ENCODE measurements at regions not wholly inside any gene's neighbourhood (a gene's known extent, or its start where the extent isn't known, plus 50 kb on each side); places are given as distances from the start of the nearest gene placed in this dataset.
"Not testable (repeated sequence)": the region's sequence is repeated elsewhere in the genome, so short reads cannot be mapped to it uniquely, and the experiment has no call there.

GRCh38 chr12:32964981-32965585 is 68.5 kb upstream of the PKP2 start:
- Histone ChIP-seq H4K20me1 (ENCODE audit: insufficient read depth, low read length, poor library complexity, severe bottlenecking) (no peaks in the 10 kb centered on the region), H3K27me3 (ENCODE audit: insufficient read depth, low read length, poor library complexity, severe bottlenecking) (no peaks in the 10 kb centered on the region), H3K79me2 (ENCODE audit: insufficient read depth, low read length) (no peaks in the 10 kb centered on the region), H3K9ac (ENCODE audit: low read depth, low read length, poor library complexity, severe bottlenecking) (no peak overlapping the region), H3K4me2 (ENCODE audit: low read depth, low read length, poor library complexity, severe bottlenecking) (no peak overlapping the region), H3K4me1 (ENCODE audit: insufficient read depth, low read length, poor library complexity, severe bottlenecking) (no peaks in the 10 kb centered on the region), H3K4me3 (ENCODE audit: low read length, poor library complexity, severe bottlenecking) (no peak overlapping the region), H3F3A (ENCODE audit: low read depth) (no peaks in the 10 kb centered on the region), H3K9me2 (replicated peaks; ENCODE audit: low read depth, low read length) (no peaks in the 10 kb centered on the region), H2AFZ (ENCODE audit: low read length) (no peak overlapping the region), H3K36me3 (ENCODE audit: insufficient read depth, low read length) (no peaks in the 10 kb centered on the region), H3K9me3 (ENCODE audit: insufficient read depth, low read depth, low read length) (no peaks in the 10 kb centered on the region)
- TF ChIP-seq CTCF (conservative IDR thresholded peaks at IDR 0.05; ENCODE audit: low read length): no peak
- TF ChIP-seq EZH2phosphoT487 (IDR thresholded peaks at IDR 0.05; ENCODE audit: borderline replicate concordance): no peak

GRCh38 chr12:32956418-32956817 is 59.8 kb upstream of the PKP2 start:
- H3K9me3 ChIP-seq (ENCODE audit: insufficient read depth, low read depth, low read length); H3F3A ChIP-seq (ENCODE audit: low read depth): not testable (repeated sequence)

GRCh38 chr12:32952681-32953080 is 56.1 kb upstream of the PKP2 start:
- Histone ChIP-seq H3K79me2 (ENCODE audit: insufficient read depth, low read length) (no peaks in the 10 kb centered on the region), H3K36me3 (ENCODE audit: insufficient read depth, low read length) (no peaks in the 10 kb centered on the region), H3K4me2 (ENCODE audit: low read depth, low read length, poor library complexity, severe bottlenecking) (no peak overlapping the region), H2AFZ (ENCODE audit: low read length) (no peak overlapping the region), H4K20me1 (ENCODE audit: insufficient read depth, low read length, poor library complexity, severe bottlenecking) (no peaks in the 10 kb centered on the region), H3K27me3 (ENCODE audit: insufficient read depth, low read length, poor library complexity, severe bottlenecking) (no peaks in the 10 kb centered on the region), H3K4me3 (ENCODE audit: low read length, poor library complexity, severe bottlenecking) (no peak overlapping the region), H3K9me3 (ENCODE audit: insufficient read depth, low read depth, low read length) (no peaks in the 10 kb centered on the region), H3K9ac (ENCODE audit: low read depth, low read length, poor library complexity, severe bottlenecking) (no peak overlapping the region), H3F3A (ENCODE audit: low read depth) (no peaks in the 10 kb centered on the region), H3K9me2 (replicated peaks; ENCODE audit: low read depth, low read length) (no peaks in the 10 kb centered on the region), H3K4me1 (ENCODE audit: insufficient read depth, low read length, poor library complexity, severe bottlenecking) (no peaks in the 10 kb centered on the region)
- TF ChIP-seq EZH2phosphoT487 (IDR thresholded peaks at IDR 0.05; ENCODE audit: borderline replicate concordance): no peak
- TF ChIP-seq CTCF (conservative IDR thresholded peaks at IDR 0.05; ENCODE audit: low read length): no peak

More at GRCh38 chr12:32956418-32956817, 59.8 kb upstream of the PKP2 start:
- not testable (repeated sequence) for H3K4me3 ChIP-seq (ENCODE audit: low read length, poor library complexity, severe bottlenecking); H4K20me1 ChIP-seq (ENCODE audit: insufficient read depth, low read length, poor library complexity, severe bottlenecking); H3K9ac ChIP-seq (ENCODE audit: low read depth, low read length, poor library complexity, severe bottlenecking); H3K4me1 ChIP-seq (ENCODE audit: insufficient read depth, low read length, poor library complexity, severe bottlenecking); H3K27me3 ChIP-seq (ENCODE audit: insufficient read depth, low read length, poor library complexity, severe bottlenecking); H3K79me2 ChIP-seq (ENCODE audit: insufficient read depth, low read length); H3K9me2 ChIP-seq (replicated peaks; ENCODE audit: low read depth, low read length); H3K36me3 ChIP-seq (ENCODE audit: insufficient read depth, low read length); H2AFZ ChIP-seq (ENCODE audit: low read length); H3K4me2 ChIP-seq (ENCODE audit: low read depth, low read length, poor library complexity, severe bottlenecking)

- Histone ChIP-seq H2AFZ (ENCODE audit: low read length) (no peak overlapping the region), H4K20me1 (ENCODE audit: insufficient read depth, low read length, poor library complexity, severe bottlenecking) (no peaks in the 10 kb centered on the region)
Measured at GRCh38 chr12:32949815-32950214, 53.2 kb upstream of the PKP2 start.

More at GRCh38 chr12:32949815-32950214, 53.2 kb upstream of the PKP2 start:
- Histone ChIP-seq H3K9ac (ENCODE audit: low read depth, low read length, poor library complexity, severe bottlenecking) (no peak overlapping the region), H3K9me2 (replicated peaks; ENCODE audit: low read depth, low read length) (no peaks in the 10 kb centered on the region), H3K27me3 (ENCODE audit: insufficient read depth, low read length, poor library complexity, severe bottlenecking) (no peaks in the 10 kb centered on the region), H3K79me2 (ENCODE audit: insufficient read depth, low read length) (no peaks in the 10 kb centered on the region), H3K4me3 (ENCODE audit: low read length, poor library complexity, severe bottlenecking) (no peak overlapping the region), H3K4me1 (ENCODE audit: insufficient read depth, low read length, poor library complexity, severe bottlenecking) (no peaks in the 10 kb centered on the region), H3K36me3 (ENCODE audit: insufficient read depth, low read length) (no peaks in the 10 kb centered on the region), H3K9me3 (ENCODE audit: insufficient read depth, low read depth, low read length) (no peaks in the 10 kb centered on the region), H3K4me2 (ENCODE audit: low read depth, low read length, poor library complexity, severe bottlenecking) (no peak overlapping the region), H3F3A (ENCODE audit: low read depth) (no peaks in the 10 kb centered on the region)
- TF ChIP-seq CTCF (conservative IDR thresholded peaks at IDR 0.05; ENCODE audit: low read length) (no peak), EZH2phosphoT487 (IDR thresholded peaks at IDR 0.05; ENCODE audit: borderline replicate concordance) (no peak)

Data from Loucy (cell line).